ENCODE measurements at regions not wholly inside any gene's neighbourhood (a gene's known extent, or its start where the extent isn't known, plus 50 kb on each side); places are given as distances from the start of the nearest gene placed in this dataset.

DNA sequence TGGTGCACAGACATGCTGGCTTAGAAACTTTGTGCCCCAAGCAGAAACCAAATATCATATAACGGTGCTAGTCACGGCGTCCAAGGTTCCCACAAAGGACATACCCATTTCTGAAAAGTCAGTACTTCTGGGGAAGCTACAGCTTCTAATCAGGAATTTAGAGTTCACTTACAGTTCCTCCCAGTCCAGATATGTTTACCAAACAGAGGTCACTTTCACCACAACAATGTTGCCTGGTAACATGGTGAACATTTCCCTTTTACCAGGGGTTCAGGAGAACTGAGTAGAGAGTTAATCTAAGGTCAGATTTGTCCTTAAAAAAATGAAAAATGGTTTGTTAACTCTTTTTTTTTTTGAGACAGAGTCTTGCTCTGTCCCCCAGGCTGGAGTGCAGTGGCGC lies 265.9 kb upstream of the MKLN1 start:
- Mint-ChIP-seq H3K4me3 (no peak overlapping the region), H3K27ac (no peak overlapping the region), H3K27me3 (no peaks in the 10 kb centered on the region), H3K9me3 (no peaks in the 10 kb centered on the region), H3K4me1 (ENCODE audit: unreplicated experiment) (no peaks in the 10 kb centered on the region), H3K36me3 (no peaks in the 10 kb centered on the region)
- TF ChIP-seq CTCF (conservative IDR thresholded peaks at IDR 0.05), result no peak
- no peak for DNase-seq (ENCODE audit: extremely low spot score, unreplicated experiment)

DNA sequence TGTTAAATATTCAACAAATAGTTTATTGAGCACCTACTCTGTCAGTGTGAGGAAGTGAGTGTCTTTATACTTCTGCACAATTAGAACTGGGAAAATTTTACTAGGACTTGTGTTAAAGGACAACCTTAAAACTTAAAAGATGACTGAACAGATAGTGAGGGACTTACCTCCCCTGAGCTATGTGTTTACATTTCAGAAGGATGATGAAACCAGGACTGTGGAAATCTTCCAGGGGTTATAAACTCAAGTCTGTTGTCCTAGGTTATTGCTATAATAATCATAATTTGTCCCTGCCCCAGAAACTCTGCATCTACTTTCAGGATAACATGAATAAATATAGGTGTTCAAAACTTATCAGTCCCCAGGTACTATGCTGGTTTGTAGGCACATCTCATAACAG lies 261.0 kb upstream of the MKLN1 start:
- no peaks in the 10 kb centered on the region for H3K27me3 Mint-ChIP-seq
- no peak overlapping the region for H3K4me3 Mint-ChIP-seq
- H3K9me3 Mint-ChIP-seq, result no peaks in the 10 kb centered on the region
- H3K4me1 Mint-ChIP-seq (ENCODE audit: unreplicated experiment), result peaks cover 5% of the 10 kb centered on the region
- no peak overlapping the region for H3K27ac Mint-ChIP-seq
- TF ChIP-seq CTCF (conservative IDR thresholded peaks at IDR 0.05), result no peak
- DNase-seq (ENCODE audit: extremely low spot score, unreplicated experiment), result no peak
- H3K36me3 Mint-ChIP-seq, result no peaks in the 10 kb centered on the region

DNA sequence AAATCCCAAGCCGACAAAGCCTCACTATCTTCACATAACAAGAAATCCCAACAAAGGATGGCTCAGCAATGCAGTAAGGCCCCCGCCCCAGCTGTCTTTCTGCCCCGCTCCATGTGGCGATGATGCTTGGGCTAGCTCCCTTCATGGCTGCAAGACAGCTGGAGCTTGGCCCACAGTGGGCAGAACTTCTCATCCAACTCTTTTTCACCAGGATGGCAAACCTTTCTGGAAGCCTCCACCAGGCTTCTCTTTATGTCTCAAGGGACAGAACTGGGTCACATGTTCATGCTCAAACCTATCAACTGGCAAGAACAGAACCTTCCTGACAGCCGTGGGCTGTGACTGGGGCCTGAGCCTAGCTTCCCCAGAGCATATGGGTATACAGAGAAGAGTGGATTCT lies 260.5 kb upstream of the MKLN1 start:
- Mint-ChIP-seq H3K27me3 (no peaks in the 10 kb centered on the region), H3K9me3 (no peaks in the 10 kb centered on the region), H3K4me1 (ENCODE audit: unreplicated experiment) (peaks cover 5% of the 10 kb centered on the region), H3K36me3 (no peaks in the 10 kb centered on the region), H3K4me3 (no peak overlapping the region), H3K27ac (no peak overlapping the region)
- DNase-seq (ENCODE audit: extremely low spot score, unreplicated experiment), result no peak
- TF ChIP-seq CTCF (conservative IDR thresholded peaks at IDR 0.05), result no peak

GRCh38 chr7:131068604-131069021 lies 259.1 kb upstream of the MKLN1 start:
- no peak for DNase-seq (ENCODE audit: extremely low spot score, unreplicated experiment)
- peaks cover 5% of the 10 kb centered on the region for H3K4me1 Mint-ChIP-seq (ENCODE audit: unreplicated experiment)
- no peaks in the 10 kb centered on the region for H3K27me3 Mint-ChIP-seq
- H3K4me3 Mint-ChIP-seq, result no peak overlapping the region
- no peak overlapping the region for H3K27ac Mint-ChIP-seq
- H3K36me3 Mint-ChIP-seq, result no peaks in the 10 kb centered on the region
- no peak for TF ChIP-seq CTCF (conservative IDR thresholded peaks at IDR 0.05)
- H3K9me3 Mint-ChIP-seq, result no peaks in the 10 kb centered on the region

DNA sequence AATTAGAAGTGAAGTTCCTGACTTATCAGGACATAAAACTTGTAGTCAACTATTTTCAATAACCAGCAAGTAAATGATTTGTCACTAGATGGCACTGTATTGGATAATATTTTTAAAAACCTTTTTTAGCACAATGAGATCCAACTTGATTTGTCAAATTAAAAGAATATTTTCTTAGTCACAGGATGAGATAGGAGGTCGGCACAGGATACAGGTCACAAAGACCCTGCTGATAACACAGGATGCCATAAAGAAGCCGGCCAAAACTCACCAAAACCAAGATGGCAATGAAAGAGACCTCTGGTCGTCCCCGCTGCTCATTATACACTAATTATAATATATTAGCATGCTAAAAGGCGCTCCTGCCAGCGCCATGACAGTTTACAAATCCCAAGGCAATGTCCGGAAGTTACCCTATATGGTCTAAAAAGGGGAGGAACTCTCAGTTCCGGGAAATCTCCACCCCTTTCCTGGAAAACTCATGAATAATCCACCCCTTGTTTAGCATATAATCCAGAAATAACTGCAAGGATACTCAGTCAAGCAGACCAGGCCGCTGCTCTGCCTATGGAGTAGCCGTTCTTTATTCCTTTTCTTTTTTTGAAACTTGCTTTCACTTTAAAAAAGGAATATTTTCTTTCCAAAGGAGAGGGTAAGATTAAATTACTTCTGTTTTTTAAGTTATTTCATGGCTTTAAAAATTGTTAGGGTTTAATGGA lies 255.7 kb upstream of the MKLN1 start:
- no peaks in the 10 kb centered on the region for H3K27me3 Mint-ChIP-seq
- H3K27ac Mint-ChIP-seq, result no peak overlapping the region
- H3K36me3 Mint-ChIP-seq, result no peaks in the 10 kb centered on the region
- peaks cover 9% of the 10 kb centered on the region for H3K4me1 Mint-ChIP-seq (ENCODE audit: unreplicated experiment)
- no peak overlapping the region for H3K4me3 Mint-ChIP-seq
- no peaks in the 10 kb centered on the region for H3K9me3 Mint-ChIP-seq
- peak; percentile 63 for TF ChIP-seq CTCF (conservative IDR thresholded peaks at IDR 0.05)
- no peak for DNase-seq (ENCODE audit: extremely low spot score, unreplicated experiment)
